IMR-90 (cell line): ENCODE measurements at regions not wholly inside any gene's neighbourhood (a gene's known extent, or its start where the extent isn't known, plus 50 kb on each side); places are given as distances from the start of the nearest gene placed in this dataset.

Experiments
- ATAC-seq: fragments of 200-7000 bp; cut with Tn5 transposase; 2 replicates; pipeline ENCODE4 v1.9.1; 2020; ENCODE audit warnings: low read depth, mild to moderate bottlenecking, moderate library complexity
- BruUV-seq: library from RNA; stranded (reverse); fragments of 400-500 nt; replicated peaks from 2 replicates; lab custom pipeline; 2021; lab: Mats Ljungman, UMichigan
- CTCF ChIA-PET: fragments of 300-600 bp; formaldehyde crosslinking; extraction: SDS; loops from one replicate; lab custom pipeline; 2021; ENCODE audit warnings: antibody characterized with exemption; lab: Yijun Ruan, JAX
- POLR2A ChIA-PET: fragments of 300-600 bp; sonication (Branson Sonifier 250); formaldehyde crosslinking; loops from one replicate; lab custom pipeline; 2022; ENCODE audit warnings: antibody characterized with exemption; ENCODE audit not compliant: unreplicated experiment; lab: Charles Lee
- DNase-seq: peaks from one replicate; pipeline ENCODE4 v3.0.0; 2013
- H2AFZ ChIP-seq: replicated peaks from 2 replicates; pipeline ENCODE3; 2013; ENCODE audit warnings: low read length, mild to moderate bottlenecking; ENCODE audit not compliant: poor library complexity
- H2AK5ac ChIP-seq: 2 replicates; pipeline ENCODE4 v1.6.1; 2013; ENCODE audit warnings: low read depth, low read length, inconsistent platforms
- H2AK9ac ChIP-seq: replicated peaks from 2 replicates; pipeline ENCODE3; 2013; ENCODE audit warnings: mild to moderate bottlenecking, low read depth, low read length, moderate library complexity; ENCODE audit not compliant: poor library complexity
- H2BK120ac ChIP-seq: 2 replicates; pipeline ENCODE4 v1.6.1; 2013; ENCODE audit warnings: low read depth, low read length, inconsistent platforms
- H2BK15ac ChIP-seq: 3 replicates; pipeline ENCODE4 v1.6.1; 2013; ENCODE audit warnings: low read depth, low read length, inconsistent platforms
- H2BK20ac ChIP-seq: 2 replicates; pipeline ENCODE4 v1.6.1; 2013; ENCODE audit warnings: low read depth, mild to moderate bottlenecking, inconsistent platforms, low read length, moderate library complexity
- H2BK5ac ChIP-seq: 2 replicates; pipeline ENCODE4 v1.6.1; 2013; ENCODE audit warnings: mild to moderate bottlenecking, low read depth, low read length, inconsistent platforms; ENCODE audit not compliant: poor library complexity, severe bottlenecking
- H3K14ac ChIP-seq: replicated peaks from 2 replicates; pipeline ENCODE4 v1.6.1; 2013; ENCODE audit warnings: low read depth, low read length, inconsistent platforms
- H3K18ac ChIP-seq: 2 replicates; pipeline ENCODE4 v1.6.1; 2013; ENCODE audit warnings: low read depth, low read length, control low read depth
- H3K23ac ChIP-seq: 2 replicates; pipeline ENCODE4 v1.6.1; 2013; ENCODE audit warnings: low read depth, low read length, inconsistent platforms
- H3K27ac ChIP-seq: 2 replicates; pipeline ENCODE4 v1.5.1; 2013; ENCODE audit warnings: mild to moderate bottlenecking, control low read depth, low read length; ENCODE audit not compliant: insufficient read depth
- H3K27me3 ChIP-seq: 2 replicates; pipeline ENCODE4 v1.6.1; 2013; ENCODE audit warnings: low read length; ENCODE audit not compliant: control insufficient read depth, insufficient read depth
- H3K36me3 ChIP-seq: 2 replicates; pipeline ENCODE4 v1.6.1; 2013; ENCODE audit warnings: low read length, mixed read lengths; ENCODE audit not compliant: control insufficient read depth, insufficient read depth
- H3K4ac ChIP-seq: 2 replicates; pipeline ENCODE4 v1.6.1; 2013; ENCODE audit warnings: low read depth, low read length, inconsistent platforms
- H3K4me1 ChIP-seq: 2 replicates; pipeline ENCODE4 v1.6.1; 2013; ENCODE audit warnings: low read length, mixed read lengths; ENCODE audit not compliant: control insufficient read depth, insufficient read depth
- H3K4me2 ChIP-seq: 2 replicates; pipeline ENCODE4 v1.6.1; 2013; ENCODE audit warnings: low read depth, mild to moderate bottlenecking, control low read depth, low read length, moderate library complexity
- H3K4me3 ChIP-seq: 2 replicates; pipeline ENCODE4 v1.5.1; 2013; ENCODE audit warnings: low read depth, mild to moderate bottlenecking, control low read depth, low read length, moderate library complexity; ENCODE audit not compliant: insufficient read depth
- H3K56ac ChIP-seq: 2 replicates; pipeline ENCODE4 v1.6.1; 2013; ENCODE audit warnings: low read length, inconsistent platforms; ENCODE audit not compliant: insufficient read depth; ENCODE audit errors: extremely low read depth
- H3K79me1 ChIP-seq, 2 experiments: 2 replicates each; pipeline ENCODE4 v1.6.1; 2013; ENCODE audit warnings: low read length in 2 of 2, inconsistent platforms in 1 of 2, low read depth in 1 of 2
- H3K9ac ChIP-seq: 2 replicates; pipeline ENCODE4 v1.6.1; 2013; ENCODE audit warnings: low read depth, low read length, control low read depth
- H3K9me1 ChIP-seq: 2 replicates; pipeline ENCODE4 v1.6.1; 2013; ENCODE audit warnings: low read length, inconsistent platforms; ENCODE audit not compliant: insufficient read depth
- H3K9me3 ChIP-seq: 2 replicates; pipeline ENCODE4 v1.6.1; 2013; ENCODE audit warnings: low read length; ENCODE audit not compliant: control insufficient read depth, insufficient read depth
- H4K20me1 ChIP-seq: 2 replicates; pipeline ENCODE4 v1.6.1; 2013; ENCODE audit warnings: low read length, inconsistent platforms; ENCODE audit not compliant: insufficient read depth
- H4K5ac ChIP-seq: 2 replicates; pipeline ENCODE4 v1.6.1; 2013; ENCODE audit warnings: mild to moderate bottlenecking, low read depth, low read length, control low read depth
- H4K8ac ChIP-seq, 2 experiments: 2 replicates each; pipeline ENCODE4 v1.6.1; 2013; ENCODE audit warnings: low read depth in 2 of 2, low read length in 2 of 2, control low read depth in 1 of 2, inconsistent platforms in 1 of 2
- H4K91ac ChIP-seq: 2 replicates; pipeline ENCODE4 v1.6.1; 2013; ENCODE audit warnings: low read depth, low read length, inconsistent platforms; ENCODE audit not compliant: insufficient read depth
- CTCF ChIP-seq: conservative IDR thresholded peaks from 2 replicates; pipeline ENCODE4 v1.5.1; 2012; ENCODE audit warnings: mild to moderate bottlenecking, low read depth, low read length, improper control_type of control experiment
- SMC3 ChIP-seq: fragments of 150-350 bp; IDR thresholded peaks from 2 replicates; pipeline ENCODE4 v1.6.1; 2016; ENCODE audit warnings: low read depth, mild to moderate bottlenecking, antibody characterized with exemption, low read length, moderate library complexity
- WGBS, 2 experiments: methylation state at CpG; one replicate each; pipeline versions ENCODE4 v1.1.5 to v1.1.7; 2013; ENCODE audit warnings: missing lambda C conversion rate in 2 of 2; ENCODE audit not compliant: insufficient read length in 1 of 2; ENCODE audit errors: extremely low coverage in 2 of 2; 5-methylcytosine and 5-hydroxymethylcytosine counted together
- dilution Hi-C: fragments of 300-500 bp; cut with HindIII; formaldehyde crosslinking; loops from one replicate; pipeline ENCODE4 v1.14.3; 2018; ENCODE audit warnings: low sequenced_read_pairs; ENCODE audit not compliant: unreplicated experiment
- in situ Hi-C: fragments of 300-500 bp; cut with MboI; formaldehyde crosslinking; loops from 3 replicates; pipeline ENCODE4 v1.14.3; 2019; ENCODE audit warnings: low sequenced_read_pairs, inconsistent platforms, mixed read lengths
- intact Hi-C: fragments of 100-400 bp; cut with micrococcal nuclease; formaldehyde crosslinking; loops from 2 replicates; pipeline ENCODE4 v1.10.0; 2022

- intact Hi-C loops, result no loop called here
- H3K4me3 ChIP-seq, result no peak overlapping the region
Measured at GRCh38 chr2:215752991-215753390, 260.4 kb downstream of the MREG start.

More at GRCh38 chr2:215752991-215753390, 260.4 kb downstream of the MREG start:
- no peak overlapping the region for H3K9ac ChIP-seq
- H3K23ac ChIP-seq, result no peak overlapping the region
- no peak overlapping the region for H2BK15ac ChIP-seq
- DNase-seq (no peak), ATAC-seq (no peak)
- no peaks in the 10 kb centered on the region for H3K36me3 ChIP-seq
- H2AFZ ChIP-seq, result no peak overlapping the region
- no peak overlapping the region for H2BK20ac ChIP-seq
- H3K9me3 ChIP-seq, result no peaks in the 10 kb centered on the region
- H3K4me1 ChIP-seq, result peaks cover 12% of the 10 kb centered on the region
- H2AK5ac ChIP-seq, result no peak overlapping the region
- no peak overlapping the region for H3K14ac ChIP-seq
- H4K91ac ChIP-seq, result no peak overlapping the region
- no peak overlapping the region for H3K18ac ChIP-seq
- in situ Hi-C loops (no loop called here), dilution Hi-C loops (no loop called here)
- ChIA-PET POLR2A (no interaction called here), CTCF (no interaction called here)
- WGBS, 2 experiments, result 73% methylated on average over 2 of the region's 3 CpGs; no CpG with 5 or more reads in 1 of the 2 experiments
- no peak for TF ChIP-seq CTCF
- TF ChIP-seq SMC3, result no peak
- BruUV-seq, result no TSS peak
- H3K9me1 ChIP-seq, result peaks cover 23% of the 10 kb centered on the region
- no peaks in the 10 kb centered on the region for H3K79me1 ChIP-seq
- H4K20me1 ChIP-seq, result no peaks in the 10 kb centered on the region
- H4K5ac ChIP-seq, result no peak overlapping the region
- no peak overlapping the region for H3K4me2 ChIP-seq
- H3K56ac ChIP-seq, result no peak overlapping the region
- no peak overlapping the region for H2BK5ac ChIP-seq
- no peak overlapping the region for H4K8ac ChIP-seq
- H2AK9ac ChIP-seq, result no peak overlapping the region
- H2BK120ac ChIP-seq, result no peak overlapping the region
- H3K27me3 ChIP-seq, result no peaks in the 10 kb centered on the region
- no peak overlapping the region for H3K4ac ChIP-seq
- no peak overlapping the region for H3K27ac ChIP-seq
